T-helper 22 cell (primary cell): ENCODE measurements at regions not wholly inside any gene's neighbourhood (a gene's known extent, or its start where the extent isn't known, plus 50 kb on each side); places are given as distances from the start of the nearest gene placed in this dataset.
A peak's percentile ranks its signal among the peaks of the same experiment; 100 is the strongest.

ENCODE experiments used
- DNase-seq: peaks from one replicate; pipeline ENCODE4 v3.0.0-alpha.2; 2020; ENCODE audit warnings: low read depth

GRCh38 chr7:106606120-106606519 lies 54.8 kb downstream of the CCDC71L start:
- DNase-seq, result no peak

- no peak for DNase-seq
These were observed 56.0 kb downstream of the CCDC71L start for GRCh38 chr7:106604971-106605370.

DNA sequence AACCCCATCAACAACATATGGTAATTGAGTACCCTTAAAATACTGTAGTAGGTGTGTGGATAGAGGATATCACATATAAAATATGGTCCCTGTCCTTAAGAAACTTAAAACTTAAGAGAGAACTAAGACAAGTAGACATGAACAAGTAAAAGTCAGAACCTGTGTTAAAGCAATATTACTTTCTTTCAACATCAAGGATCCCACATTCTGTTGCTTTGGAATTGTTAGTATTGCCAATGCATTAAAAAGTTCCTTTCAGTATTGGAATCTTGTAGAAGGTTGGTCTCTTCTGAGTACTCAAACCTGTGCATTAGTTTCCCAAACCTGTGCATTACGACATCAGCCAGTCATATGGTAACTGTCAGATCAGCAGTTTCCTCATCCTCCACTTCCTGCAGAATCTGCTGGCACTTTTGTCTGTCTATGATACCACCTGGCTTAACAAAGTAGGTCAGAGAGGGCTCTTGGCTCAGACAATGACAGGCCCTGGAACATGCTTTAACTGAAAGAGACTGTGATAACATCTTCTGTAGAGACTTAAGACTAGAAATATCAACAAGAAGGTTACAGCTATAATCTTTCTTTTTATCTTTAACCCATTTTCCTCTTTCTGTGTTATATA lies 56.5 kb downstream of the CCDC71L start:
- peak; percentile 18 for DNase-seq

DNA sequence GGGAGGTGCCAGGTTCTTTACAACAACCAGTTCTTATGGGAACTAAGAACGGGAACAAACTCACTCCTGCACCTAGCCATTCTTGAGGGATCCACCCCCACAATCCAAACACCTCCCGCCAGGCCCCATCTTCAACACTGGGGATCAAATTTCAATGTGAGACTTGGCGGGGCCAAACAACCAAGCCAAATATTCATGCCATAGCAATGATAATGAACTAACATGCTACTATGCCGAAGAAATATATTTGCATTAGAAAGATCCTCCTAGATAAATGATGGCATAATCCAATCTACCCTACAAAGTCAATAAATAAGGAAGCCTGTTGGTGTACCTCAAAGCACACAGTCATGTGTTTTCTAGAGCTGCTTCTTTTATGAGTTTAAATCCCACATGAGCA lies 57.6 kb downstream of the CCDC71L start:
- no peak for DNase-seq

DNA sequence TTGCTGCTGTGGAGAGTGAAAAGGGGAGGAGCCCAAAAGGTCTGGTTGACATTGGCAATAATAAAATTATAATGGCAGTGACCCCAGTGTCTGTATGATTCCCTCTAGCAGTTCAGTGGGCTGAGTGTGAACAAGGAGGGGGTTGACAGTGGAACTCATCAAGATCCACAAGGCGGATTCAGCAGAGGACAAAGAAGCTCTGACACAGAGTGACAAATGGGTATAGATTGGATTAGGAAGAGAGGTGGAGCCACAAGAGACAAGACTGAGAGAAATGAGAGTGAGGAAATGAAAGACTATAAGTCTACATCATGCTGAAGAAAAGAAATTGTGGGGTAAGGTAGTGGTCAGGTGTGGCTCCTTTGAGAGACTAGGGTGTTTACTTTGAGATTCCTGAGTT lies 58.9 kb downstream of the CCDC71L start:
- DNase-seq, result no peak

GRCh38 chr7:106600569-106601373 lies 60.2 kb downstream of the CCDC71L start:
- DNase-seq, result no peak

- DNase-seq, result no peak
These were observed 61.6 kb downstream of the CCDC71L start for GRCh38 chr7:106599343-106599698.

- DNase-seq, result peak; percentile 49
These were observed 62.2 kb downstream of the CCDC71L start for GRCh38 chr7:106598663-106599342.

GRCh38 chr7:106597751-106598546 lies 63.0 kb downstream of the CCDC71L start:
- DNase-seq, result no peak

- no peak for DNase-seq
These were observed 63.9 kb downstream of the CCDC71L start for GRCh38 chr7:106597014-106597413.

GRCh38 chr7:106595922-106596321 lies 65.0 kb downstream of the CCDC71L start:
- DNase-seq, result no peak

DNA sequence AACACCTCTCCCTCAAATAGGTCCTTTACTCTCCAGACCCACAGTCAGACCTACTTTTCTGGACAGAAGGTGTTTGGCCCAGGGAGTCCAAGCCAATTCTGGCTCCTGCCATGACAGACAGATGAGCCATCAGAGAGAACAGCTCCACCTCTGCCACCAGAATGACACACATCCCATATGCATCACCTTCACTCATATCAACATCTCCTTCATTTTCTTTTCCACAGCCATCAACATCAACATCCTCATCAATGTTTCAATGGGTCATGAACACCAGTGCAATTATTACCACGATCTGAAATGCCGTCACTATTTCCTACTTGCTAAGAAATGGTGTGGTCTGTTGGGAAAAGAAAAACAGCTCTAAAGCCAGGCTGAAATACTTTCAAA lies 67.9 kb downstream of the CCDC71L start:
- DNase-seq, result no peak

- DNase-seq, result no peak
These were observed 68.5 kb downstream of the CCDC71L start for GRCh38 chr7:106592282-106593027.

DNA sequence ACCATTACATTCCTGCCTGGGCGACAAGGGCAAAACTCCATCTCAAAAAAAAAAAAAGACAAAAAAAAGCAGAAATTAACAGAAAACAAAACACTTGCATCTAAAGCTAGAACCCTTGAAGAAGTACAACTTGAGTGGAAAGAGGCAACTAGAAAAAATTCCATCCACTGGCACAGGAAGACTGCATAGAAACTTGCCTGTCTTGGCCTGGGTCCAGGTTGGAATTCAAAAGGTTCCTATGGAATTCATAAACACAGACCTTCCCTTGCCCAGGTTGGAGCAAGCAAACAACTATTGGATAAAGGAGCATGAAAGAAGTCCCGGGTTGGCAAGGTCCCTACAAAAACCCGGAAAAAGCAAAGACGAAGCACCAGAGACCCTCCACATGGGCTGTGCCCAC lies 69.8 kb downstream of the CCDC71L start:
- DNase-seq, result no peak

DNA sequence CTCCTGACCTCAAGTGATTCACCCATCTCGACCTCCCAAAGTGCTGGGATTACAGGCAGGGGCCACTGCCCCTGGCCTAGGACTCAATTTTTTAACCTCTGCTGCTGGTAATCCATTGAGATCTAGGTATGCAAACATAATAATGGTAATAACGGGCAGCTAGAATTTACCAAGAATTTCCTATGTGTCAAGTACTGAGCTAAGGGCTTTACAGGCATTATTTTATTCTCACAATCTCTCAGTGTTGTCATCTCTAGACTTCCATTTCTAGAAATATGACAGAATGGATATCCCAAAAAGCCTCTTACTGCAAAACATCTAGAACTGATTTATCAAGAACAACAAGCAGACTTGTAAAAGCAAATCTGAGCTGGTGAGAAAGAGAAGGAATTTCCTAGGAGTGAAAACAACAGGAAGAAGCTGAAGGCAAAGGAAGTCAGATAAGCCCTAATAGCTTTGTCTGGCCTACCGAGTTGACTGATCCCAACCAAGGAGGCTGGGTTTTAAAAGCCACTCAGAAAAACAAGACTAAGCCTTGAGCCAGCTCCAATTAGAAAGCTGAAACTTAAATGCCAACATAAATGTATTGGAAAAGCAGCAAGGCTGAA lies 70.6 kb downstream of the CCDC71L start:
- DNase-seq, result no peak

DNA sequence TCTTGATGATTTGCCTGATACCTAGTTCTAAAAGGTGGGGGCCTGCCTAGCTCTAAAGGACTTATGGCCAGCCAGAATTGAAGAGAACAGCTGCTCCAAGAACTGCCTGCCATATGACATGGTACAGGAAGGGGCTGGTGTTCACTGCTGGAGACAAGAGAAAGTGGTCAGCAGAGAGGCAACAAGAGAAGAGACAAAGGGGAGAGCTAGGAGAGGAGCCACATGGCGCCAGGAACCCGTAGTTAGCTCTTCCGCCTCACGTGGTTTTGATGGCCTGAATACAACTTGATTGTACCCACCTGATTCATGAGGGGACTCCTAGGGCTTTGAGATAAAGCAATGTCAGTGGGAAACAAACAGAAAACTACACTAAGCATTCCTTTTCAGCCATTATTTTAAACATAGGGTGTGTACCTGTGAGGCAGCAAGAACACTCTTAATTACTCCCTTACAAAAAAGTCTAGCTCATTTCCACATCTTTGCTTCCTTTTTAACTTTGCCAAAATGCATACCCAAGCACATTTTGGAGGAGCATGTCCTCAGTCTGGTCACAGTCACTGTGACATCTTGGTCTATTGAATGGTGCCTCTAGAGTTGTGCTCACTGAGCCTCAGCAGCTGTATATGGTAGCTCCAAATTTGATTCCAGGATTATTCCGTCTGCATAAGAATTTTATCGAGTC lies 71.6 kb downstream of the CCDC71L start:
- DNase-seq, result no peak

DNA sequence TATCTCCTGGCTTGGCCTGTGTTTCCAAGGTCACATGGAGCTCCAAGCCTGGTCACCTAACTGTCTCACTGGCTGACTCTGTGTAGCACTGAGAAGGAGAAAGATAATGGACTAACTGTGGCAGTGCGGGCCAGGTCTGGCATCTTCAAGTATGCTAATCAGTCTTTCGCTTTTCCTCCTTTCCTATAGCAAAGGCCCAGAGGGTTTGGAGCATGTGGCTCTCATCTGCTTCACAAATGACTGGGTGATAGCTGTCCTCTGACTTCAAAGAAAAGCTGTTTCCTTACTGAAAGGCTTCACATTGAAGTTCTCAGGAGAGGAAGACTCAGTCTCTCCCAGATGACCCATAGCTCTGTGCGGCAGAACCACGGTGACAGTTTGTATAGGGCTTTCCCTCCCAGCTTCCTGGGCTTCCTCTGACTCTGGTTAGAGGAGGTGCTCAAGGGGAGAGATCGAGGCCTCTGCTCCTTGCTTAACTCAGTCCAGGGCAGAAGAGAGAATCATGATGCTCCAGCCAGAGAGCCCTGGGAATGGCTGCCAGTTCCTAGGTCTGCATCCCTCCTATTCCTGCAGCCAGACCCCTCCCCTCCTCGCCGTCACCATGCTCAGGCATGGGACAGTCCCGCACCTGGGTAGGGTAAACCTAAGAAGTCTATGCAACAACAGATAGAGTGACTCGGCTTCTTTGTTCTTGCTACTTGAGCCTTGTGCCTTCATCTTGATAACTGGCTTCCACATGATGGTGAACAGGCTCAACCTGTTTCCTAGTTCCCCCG lies 72.3 kb downstream of the CCDC71L start:
- no peak for DNase-seq

- DNase-seq, result no peak
These were observed 75.8 kb downstream of the CCDC71L start for GRCh38 chr7:106584914-106585759.
